Immature natural killer cell (primary cell): ENCODE measurements at regions not wholly inside any gene's neighbourhood (a gene's known extent, or its start where the extent isn't known, plus 50 kb on each side); places are given as distances from the start of the nearest gene placed in this dataset.
"Not testable (repeated sequence)": the region's sequence is repeated elsewhere in the genome, so short reads cannot be mapped to it uniquely, and the experiment has no call there.

Experiments used
- DNase-seq, 3 donors: peaks; one replicate each; pipeline ENCODE4 v3.0.0; 2022; ENCODE audit warnings: mixed read lengths in 1 of 3
- H3K27ac Mint-ChIP-seq, 6 donors: one replicate each; pipeline ENCODE4 v1.8.0; 2020; ENCODE audit warnings: mixed read lengths in 6 of 6, mild to moderate bottlenecking in 5 of 6, inconsistent platforms in 4 of 6, moderate library complexity in 3 of 6
- H3K27me3 Mint-ChIP-seq, 3 donors: one replicate each; pipeline ENCODE4 v1.8.0; 2020 to 2021; ENCODE audit warnings: low read depth in 3 of 3, mild to moderate bottlenecking in 3 of 3, mixed read lengths in 3 of 3, moderate library complexity in 3 of 3, inconsistent platforms in 1 of 3
- H3K36me3 Mint-ChIP-seq, 3 donors: one replicate each; pipeline ENCODE4 v1.8.0; 2020; ENCODE audit warnings: mixed read lengths in 3 of 3, inconsistent platforms in 2 of 3, mild to moderate bottlenecking in 2 of 3
- H3K4me1 Mint-ChIP-seq, 2 donors: one replicate each; pipeline ENCODE4 v1.8.0; 2020; ENCODE audit warnings: inconsistent platforms in 2 of 2, mild to moderate bottlenecking in 2 of 2, mixed read lengths in 2 of 2, moderate library complexity in 1 of 2
- H3K4me3 Mint-ChIP-seq, 5 donors: one replicate each; pipeline ENCODE4 v1.8.0; 2020; ENCODE audit warnings: mild to moderate bottlenecking in 5 of 5, mixed read lengths in 5 of 5, inconsistent platforms in 3 of 5, moderate library complexity in 3 of 5
- H3K9me3 Mint-ChIP-seq, 6 donors: one replicate each; pipeline ENCODE4 v1.8.0; 2020; ENCODE audit warnings: mild to moderate bottlenecking in 6 of 6, mixed read lengths in 6 of 6, inconsistent platforms in 4 of 6, moderate library complexity in 3 of 6

DNA sequence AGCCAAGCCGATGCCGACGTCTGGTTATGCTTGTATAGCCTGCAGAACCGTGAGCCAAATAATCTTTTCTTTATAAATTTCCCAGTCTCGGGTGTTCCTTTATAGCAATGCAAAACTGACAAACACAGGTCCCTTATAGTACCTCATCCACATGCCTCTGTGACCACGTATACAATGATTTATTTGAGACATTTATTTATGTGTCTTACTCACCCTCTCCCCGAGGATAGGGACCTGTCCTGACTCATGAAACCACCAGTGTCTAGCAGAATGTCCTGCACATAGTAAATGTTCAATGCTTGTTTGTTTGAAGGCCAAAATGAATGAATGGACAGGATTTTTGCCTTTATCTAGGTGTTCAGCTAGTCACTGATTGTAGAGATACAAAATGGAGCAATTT lies 147.9 kb upstream of the FZD8 start:
- Mint-ChIP-seq H3K4me1 (no peaks in the 10 kb centered on the region), H3K27me3 (peaks cover 0 to 2% (median 2%) of the 10 kb centered on the region in 3 donors), H3K9me3 (peaks cover 0 to 10% (median 0%) of the 10 kb centered on the region in 6 donors), H3K27ac (no peak overlapping the region), H3K4me3 (no peak overlapping the region), H3K36me3 (no peaks in the 10 kb centered on the region)
- DNase-seq, result no peak

DNA sequence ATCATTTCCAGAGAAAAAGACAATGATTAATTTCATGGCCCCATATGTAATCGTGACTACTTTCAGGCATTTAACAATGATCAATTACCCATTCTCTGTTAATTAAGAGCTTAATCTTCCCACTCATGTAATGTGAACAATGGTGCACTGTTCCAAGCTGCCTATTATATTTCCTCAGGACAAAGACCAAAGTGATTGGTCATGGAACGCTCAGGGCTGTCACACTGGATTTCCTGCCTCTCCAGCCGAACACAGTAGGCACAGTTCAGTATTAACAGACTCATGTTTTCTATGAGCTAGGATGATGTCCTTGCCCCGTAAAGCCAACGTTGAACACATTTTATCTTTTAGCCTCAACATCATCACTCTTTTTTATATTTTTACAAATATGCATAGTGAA lies 142.7 kb upstream of the FZD8 start:
- no peak overlapping the region for H3K4me3 Mint-ChIP-seq
- no peak overlapping the region for H3K27ac Mint-ChIP-seq
- no peak for DNase-seq
- peaks cover 0 to 9% (median 0%) of the 10 kb centered on the region in 6 donors for H3K9me3 Mint-ChIP-seq
- H3K4me1 Mint-ChIP-seq, result no peaks in the 10 kb centered on the region
- H3K36me3 Mint-ChIP-seq, result no peaks in the 10 kb centered on the region
- H3K27me3 Mint-ChIP-seq, result peaks cover 0 to 4% (median 3%) of the 10 kb centered on the region in 3 donors

DNA sequence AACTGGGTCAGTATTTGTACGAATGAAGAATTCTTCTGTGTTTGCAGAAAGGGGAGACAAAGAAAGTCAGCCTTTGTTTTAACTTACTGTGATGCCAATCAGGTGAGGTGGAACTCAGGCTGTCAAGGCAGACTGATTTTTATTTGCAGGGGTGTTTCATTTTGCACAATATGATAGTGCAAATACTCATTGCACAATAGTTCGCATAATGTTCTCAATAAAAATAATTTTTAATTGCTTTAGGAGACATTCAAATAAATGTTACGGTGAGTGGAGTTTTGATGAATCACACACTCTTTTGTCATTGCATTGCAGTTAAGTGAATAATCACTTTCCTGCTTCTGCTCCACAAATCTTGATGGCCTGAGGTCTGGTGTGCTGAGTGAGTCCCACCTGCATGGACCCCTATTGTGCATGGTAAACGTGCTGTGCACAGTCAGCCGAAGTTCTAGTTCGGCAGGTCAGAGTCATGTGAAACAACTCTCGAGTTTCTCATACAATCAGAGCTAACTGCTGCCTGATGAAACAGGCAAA lies 141.3 kb upstream of the FZD8 start:
- no peaks in the 10 kb centered on the region for H3K36me3 Mint-ChIP-seq
- peaks cover 0 to 3% of the 10 kb centered on the region in 2 donors for H3K4me1 Mint-ChIP-seq
- peaks cover 0 to 8% (median 0%) of the 10 kb centered on the region in 6 donors for H3K9me3 Mint-ChIP-seq
- DNase-seq, result no peak
- H3K27ac Mint-ChIP-seq, result no peak overlapping the region
- no peak overlapping the region for H3K4me3 Mint-ChIP-seq
- peaks cover 0 to 3% (median 2%) of the 10 kb centered on the region in 3 donors for H3K27me3 Mint-ChIP-seq

DNA sequence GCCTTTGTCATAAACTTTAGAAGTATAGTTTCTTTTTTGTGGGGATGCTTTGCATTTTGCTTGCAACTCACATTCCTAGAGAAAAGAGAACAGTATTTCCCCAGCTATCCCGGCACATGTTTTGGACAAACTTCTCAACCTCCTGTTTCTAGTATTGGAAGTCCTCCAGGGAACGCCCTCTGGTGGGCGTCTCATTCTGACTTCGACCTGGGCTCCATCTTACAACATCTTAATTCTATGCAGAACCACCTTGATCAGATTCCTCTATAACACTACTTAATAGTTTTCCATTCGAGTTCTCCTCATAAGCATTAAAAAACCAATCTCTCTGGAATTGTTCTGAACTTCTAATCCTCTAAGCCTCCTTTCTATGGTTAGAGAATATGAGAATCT lies 139.5 kb upstream of the FZD8 start:
- peaks cover 0 to 5% (median 2%) of the 10 kb centered on the region in 3 donors for H3K27me3 Mint-ChIP-seq
- peaks cover 0 to 10% of the 10 kb centered on the region in 2 donors for H3K4me1 Mint-ChIP-seq
- H3K36me3 Mint-ChIP-seq, result no peaks in the 10 kb centered on the region
- no peak overlapping the region for H3K4me3 Mint-ChIP-seq
- no peak for DNase-seq
- H3K27ac Mint-ChIP-seq, result no peak overlapping the region
- H3K9me3 Mint-ChIP-seq, result peaks cover 0 to 10% (median 0%) of the 10 kb centered on the region in 6 donors

DNA sequence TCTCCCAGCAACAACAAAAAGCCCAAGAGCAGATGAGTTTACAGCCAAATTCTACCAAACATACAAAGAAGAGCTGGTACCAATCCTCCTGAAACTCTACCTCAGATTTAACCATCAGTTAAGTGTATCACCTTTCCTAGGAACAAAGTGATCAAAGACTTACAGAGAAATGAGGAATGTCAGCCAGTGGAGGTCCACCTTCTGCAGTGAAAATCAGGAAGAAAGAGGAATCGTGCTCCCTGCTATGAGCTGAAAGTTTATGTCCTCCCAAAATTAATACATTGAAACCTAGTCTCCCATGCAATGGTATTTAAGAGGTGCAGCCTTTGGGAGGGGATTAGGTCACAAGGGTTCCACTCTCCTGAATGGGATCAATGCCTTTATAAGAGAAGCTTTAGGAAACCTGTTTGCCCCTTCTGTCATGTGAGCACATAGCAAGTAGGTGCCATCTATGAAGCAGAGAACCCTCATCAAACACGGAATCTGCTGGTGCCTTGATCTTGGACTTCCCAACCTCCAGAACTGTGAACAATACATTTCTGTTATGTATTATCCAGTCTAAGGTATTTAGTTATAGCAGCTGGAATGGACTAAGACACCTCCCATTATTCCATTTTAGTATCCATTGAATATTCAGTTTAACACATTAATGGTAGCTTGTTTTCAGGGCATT lies 139.0 kb upstream of the FZD8 start:
- H3K9me3 Mint-ChIP-seq, result peaks cover 0 to 8% (median 0%) of the 10 kb centered on the region in 6 donors
- H3K4me3 Mint-ChIP-seq, result no peak overlapping the region
- DNase-seq, result no peak
- H3K36me3 Mint-ChIP-seq, result no peaks in the 10 kb centered on the region
- no peak overlapping the region for H3K27ac Mint-ChIP-seq
- peaks cover 0 to 10% of the 10 kb centered on the region in 2 donors for H3K4me1 Mint-ChIP-seq
- H3K27me3 Mint-ChIP-seq, result peaks cover 0 to 5% (median 2%) of the 10 kb centered on the region in 3 donors

DNA sequence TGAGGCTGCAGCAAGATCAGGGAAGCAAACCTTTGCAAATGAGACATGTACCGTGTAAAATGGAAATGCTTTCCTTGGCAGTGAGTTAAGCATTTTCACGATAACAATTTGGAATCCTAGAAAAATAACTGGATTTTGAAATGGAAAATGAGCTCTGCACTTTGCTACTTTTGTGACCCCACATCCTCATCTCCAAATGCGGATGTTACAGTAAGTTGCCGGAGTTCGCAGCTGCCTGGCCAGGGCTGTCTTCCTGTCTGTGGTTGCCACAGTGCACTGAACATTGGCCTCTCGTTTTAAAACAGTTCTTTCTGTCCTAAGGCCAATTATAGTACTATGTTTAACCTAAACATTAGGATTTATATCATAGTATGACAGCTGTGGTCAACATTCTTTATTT lies 136.2 kb upstream of the FZD8 start:
- Mint-ChIP-seq H3K9me3 (peaks cover 0 to 8% (median 0%) of the 10 kb centered on the region in 6 donors), H3K4me3 (no peak overlapping the region), H3K27ac (no peak overlapping the region), H3K4me1 (peaks cover 0 to 10% of the 10 kb centered on the region in 2 donors), H3K27me3 (peaks cover 0 to 5% (median 0%) of the 10 kb centered on the region in 3 donors), H3K36me3 (no peaks in the 10 kb centered on the region)
- no peak for DNase-seq

DNA sequence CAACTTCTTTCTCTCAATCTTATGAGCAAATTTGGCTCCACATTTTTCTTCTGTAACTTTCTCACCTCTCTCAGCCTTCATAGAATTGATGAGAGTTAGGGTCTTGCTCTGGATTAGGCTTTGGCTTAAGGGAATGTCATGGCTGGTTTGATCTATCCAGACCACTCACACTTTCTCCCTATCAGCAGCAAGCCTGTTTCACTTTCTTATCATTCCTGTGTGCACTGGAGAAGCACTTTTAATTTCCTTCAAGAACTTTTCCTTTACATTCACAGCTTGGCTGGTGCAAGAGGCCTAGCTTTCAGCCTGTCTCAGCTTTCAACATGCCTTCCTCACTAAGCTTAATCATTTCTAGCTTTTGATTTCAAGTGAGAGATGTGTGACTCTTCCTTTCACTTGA lies 134.5 kb upstream of the FZD8 start:
- not testable (repeated sequence) for H3K27ac Mint-ChIP-seq, H3K9me3 Mint-ChIP-seq, H3K36me3 Mint-ChIP-seq, DNase-seq, H3K27me3 Mint-ChIP-seq, H3K4me3 Mint-ChIP-seq
- peaks cover 0 to 10% of the 10 kb centered on the region in 2 donors for H3K4me1 Mint-ChIP-seq

DNA sequence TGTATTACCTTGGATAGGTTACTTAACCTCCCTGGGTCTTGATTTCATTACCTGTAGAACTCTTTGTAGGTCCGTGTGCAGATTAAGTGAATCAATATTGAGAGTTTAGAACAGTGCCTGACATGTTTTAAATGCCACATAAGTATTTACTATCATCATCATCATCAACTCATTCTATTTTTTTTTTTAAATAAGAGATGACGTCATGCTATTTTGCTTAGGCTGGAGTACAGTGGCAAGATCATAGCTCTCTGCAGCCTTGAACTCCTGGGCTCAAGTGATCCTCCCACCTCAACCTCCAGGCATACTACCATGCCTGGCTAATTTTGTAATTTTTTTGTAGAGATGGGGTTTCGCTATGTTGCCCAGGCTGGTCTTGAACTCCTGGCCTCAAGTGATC lies 132.0 kb upstream of the FZD8 start:
- H3K4me3 Mint-ChIP-seq, result no peak overlapping the region
- H3K27me3 Mint-ChIP-seq, result peaks cover 2 to 5% (median 3%) of the 10 kb centered on the region in 3 donors
- H3K4me1 Mint-ChIP-seq, result peaks cover 0 to 10% of the 10 kb centered on the region in 2 donors
- no peak for DNase-seq
- no peaks in the 10 kb centered on the region for H3K36me3 Mint-ChIP-seq
- H3K9me3 Mint-ChIP-seq, result peaks cover 0 to 7% (median 0%) of the 10 kb centered on the region in 6 donors
- H3K27ac Mint-ChIP-seq, result no peak overlapping the region

DNA sequence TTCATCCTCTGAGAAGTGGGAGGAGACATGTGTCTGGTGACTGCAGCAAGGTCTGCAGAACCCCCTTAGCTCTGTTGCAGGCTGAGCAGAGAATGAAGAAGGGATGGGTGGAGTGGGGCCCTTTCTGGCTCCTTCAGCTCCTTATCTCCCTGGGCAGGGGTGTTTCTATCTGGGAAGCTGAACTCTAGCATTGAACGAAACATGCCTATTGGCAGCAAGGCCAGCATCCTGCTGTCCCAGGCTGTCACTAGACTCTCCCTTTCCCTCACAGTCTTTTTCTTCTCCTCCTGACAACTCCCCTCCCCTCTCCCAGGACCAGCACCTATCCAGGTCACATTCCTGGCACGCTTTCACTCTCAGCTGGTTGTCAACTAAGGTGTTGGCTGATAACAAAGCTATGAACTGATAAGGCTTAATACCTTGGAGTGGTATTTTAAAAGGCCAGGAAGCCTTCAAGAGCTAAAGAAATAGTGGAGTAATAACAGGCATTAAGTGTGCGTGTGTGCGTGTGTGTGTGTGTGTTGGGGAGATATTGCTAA lies 128.8 kb upstream of the FZD8 start:
- DNase-seq, result no peak
- peaks cover 0 to 7% (median 0%) of the 10 kb centered on the region in 6 donors for H3K9me3 Mint-ChIP-seq
- H3K4me1 Mint-ChIP-seq, result no peaks in the 10 kb centered on the region
- no peak overlapping the region for H3K27ac Mint-ChIP-seq
- H3K4me3 Mint-ChIP-seq, result no peak overlapping the region
- peaks cover 2 to 8% (median 3%) of the 10 kb centered on the region in 3 donors for H3K27me3 Mint-ChIP-seq
- H3K36me3 Mint-ChIP-seq, result no peaks in the 10 kb centered on the region

DNA sequence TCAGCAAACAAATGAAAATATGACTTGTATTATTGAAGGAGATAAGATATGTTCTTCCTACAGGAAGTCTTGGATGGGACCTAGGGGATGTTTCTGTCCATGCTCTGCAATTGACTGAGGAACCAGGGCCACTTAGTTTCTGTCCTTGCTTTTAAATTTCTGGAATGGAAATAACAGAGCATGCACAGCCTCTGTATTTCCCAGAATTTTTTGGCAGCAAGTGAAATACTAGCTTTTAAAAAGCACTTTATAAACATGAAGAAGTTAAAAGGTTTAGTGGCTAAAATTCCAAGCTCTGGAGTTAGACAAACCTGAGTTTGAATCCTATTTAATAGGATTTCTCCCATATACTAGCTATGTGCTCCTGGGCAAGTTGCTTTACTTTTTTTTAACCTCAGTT lies 127.7 kb upstream of the FZD8 start:
- DNase-seq, result no peak
- H3K27ac Mint-ChIP-seq, result no peak overlapping the region
- H3K4me3 Mint-ChIP-seq, result no peak overlapping the region
- no peaks in the 10 kb centered on the region for H3K36me3 Mint-ChIP-seq
- peaks cover 2 to 8% (median 3%) of the 10 kb centered on the region in 3 donors for H3K27me3 Mint-ChIP-seq
- peaks cover 0 to 7% (median 0%) of the 10 kb centered on the region in 6 donors for H3K9me3 Mint-ChIP-seq
- no peaks in the 10 kb centered on the region for H3K4me1 Mint-ChIP-seq

DNA sequence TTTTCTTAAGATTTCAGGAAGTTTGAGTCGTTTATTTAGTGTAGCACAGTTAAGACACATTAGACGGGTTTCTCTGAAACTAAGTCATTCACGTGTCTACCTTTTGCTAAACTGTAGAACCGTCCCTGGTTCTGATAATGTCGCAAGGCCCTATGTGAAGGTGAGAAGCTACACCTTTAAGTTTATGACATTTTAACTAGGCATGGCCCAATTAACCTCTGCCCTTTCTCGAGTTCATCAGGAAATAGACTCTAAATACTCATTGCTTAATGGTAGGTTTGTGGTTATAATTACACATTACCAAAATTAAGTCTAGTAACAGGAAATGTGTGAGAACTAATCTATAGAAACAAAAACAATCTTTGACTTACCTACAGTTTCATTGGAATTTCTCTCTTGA lies 126.6 kb upstream of the FZD8 start:
- no peaks in the 10 kb centered on the region for H3K36me3 Mint-ChIP-seq
- H3K4me1 Mint-ChIP-seq, result no peaks in the 10 kb centered on the region
- H3K27ac Mint-ChIP-seq, result no peak overlapping the region
- peaks cover 3 to 5% (median 5%) of the 10 kb centered on the region in 3 donors for H3K27me3 Mint-ChIP-seq
- no peak for DNase-seq
- no peak overlapping the region for H3K4me3 Mint-ChIP-seq
- H3K9me3 Mint-ChIP-seq, result peaks cover 0 to 5% (median 0%) of the 10 kb centered on the region in 6 donors

DNA sequence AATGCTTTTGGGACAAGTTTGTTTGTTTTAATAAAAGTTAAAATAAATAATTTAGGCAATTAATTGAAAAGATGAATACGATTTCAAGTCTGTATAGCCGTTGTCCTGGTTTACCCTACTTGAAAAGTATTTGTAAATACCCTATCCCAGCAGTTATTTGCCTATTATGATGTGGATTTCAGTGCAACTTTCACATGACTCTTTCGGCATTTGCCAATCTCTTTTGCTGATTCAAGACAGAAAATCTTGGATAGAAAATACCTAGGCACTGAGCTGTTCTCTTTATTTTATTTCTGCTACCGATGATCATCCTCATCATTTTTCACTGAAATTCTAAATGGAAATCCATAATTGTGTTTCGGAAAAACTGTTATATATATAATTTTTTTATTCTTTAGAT lies 125.9 kb upstream of the FZD8 start:
- no peaks in the 10 kb centered on the region for H3K36me3 Mint-ChIP-seq
- H3K4me3 Mint-ChIP-seq, result no peak overlapping the region
- DNase-seq, result no peak
- no peak overlapping the region for H3K27ac Mint-ChIP-seq
- peaks cover under 1 to 5% (median 4%) of the 10 kb centered on the region in 3 donors for H3K27me3 Mint-ChIP-seq
- H3K4me1 Mint-ChIP-seq, result no peaks in the 10 kb centered on the region
- no peaks in the 10 kb centered on the region for H3K9me3 Mint-ChIP-seq

DNA sequence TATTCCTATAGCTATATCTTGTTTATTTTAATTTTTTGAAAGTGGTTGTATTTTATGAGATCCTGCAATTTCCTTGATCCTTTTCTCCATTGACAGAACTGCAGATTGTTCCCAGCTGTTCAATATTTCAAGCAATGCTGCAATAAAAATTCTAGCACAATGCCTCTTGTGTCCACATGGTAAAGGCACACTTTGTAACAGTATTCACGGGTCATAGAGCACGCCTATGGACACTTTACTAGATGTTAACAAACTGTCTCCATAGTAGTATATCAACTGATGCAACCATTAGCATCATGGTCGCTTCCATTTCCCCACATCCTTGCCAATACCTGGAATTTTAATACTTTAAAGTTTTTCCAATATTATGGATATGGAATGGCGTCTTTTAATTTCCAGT lies 123.9 kb upstream of the FZD8 start:
- H3K9me3 Mint-ChIP-seq, result no peaks in the 10 kb centered on the region
- no peaks in the 10 kb centered on the region for H3K4me1 Mint-ChIP-seq
- H3K4me3 Mint-ChIP-seq, result no peak overlapping the region
- no peak for DNase-seq
- H3K27me3 Mint-ChIP-seq, result peaks cover 0 to 5% (median 4%) of the 10 kb centered on the region in 3 donors
- H3K27ac Mint-ChIP-seq, result no peak overlapping the region
- no peaks in the 10 kb centered on the region for H3K36me3 Mint-ChIP-seq

DNA sequence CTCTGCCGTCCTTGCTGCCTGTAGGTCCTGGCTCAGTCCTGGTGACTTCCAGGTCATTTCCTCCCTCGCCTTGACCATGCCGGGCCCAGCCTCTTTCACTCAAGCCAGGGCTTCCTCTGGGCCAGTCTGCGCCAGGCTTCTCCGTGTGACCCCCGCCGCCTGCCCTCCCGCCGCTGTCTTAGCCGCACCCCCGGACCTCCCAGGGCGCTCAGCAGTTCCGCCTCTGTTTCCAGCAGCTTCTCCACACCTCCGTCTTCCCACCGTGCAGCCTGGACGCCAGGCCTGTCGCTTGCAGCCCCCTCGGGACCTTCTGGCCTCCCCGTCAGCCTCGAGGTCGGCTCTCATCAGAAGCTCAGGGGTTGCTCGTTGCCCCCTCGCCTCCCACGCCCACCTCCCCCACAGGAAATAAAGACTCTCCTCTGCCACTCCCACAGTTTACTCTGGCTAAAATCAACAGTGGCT lies 123.0 kb upstream of the FZD8 start:
- Mint-ChIP-seq H3K4me3 (peak overlapping the region in 2 of 5 donors; percentile 46 to 49), H3K27ac (no peak overlapping the region), H3K4me1 (no peaks in the 10 kb centered on the region), H3K27me3 (peaks cover 0 to 4% (median 3%) of the 10 kb centered on the region in 3 donors), H3K9me3 (peaks cover 0 to 2% (median 0%) of the 10 kb centered on the region in 6 donors), H3K36me3 (no peaks in the 10 kb centered on the region)
- DNase-seq, result no peak
